ENCODE measurements at regions not wholly inside any gene's neighbourhood (a gene's known extent, or its start where the extent isn't known, plus 50 kb on each side); places are given as distances from the start of the nearest gene placed in this dataset.

GRCh38 chr2:100673691-100674485, 111.1 kb downstream of the PDCL3 start:
- TF ChIP-seq NBN (IDR thresholded peaks at IDR 0.05) (no peak), CHD2 (IDR thresholded peaks at IDR 0.05; ENCODE audit: borderline replicate concordance, low read depth, low read length) (no peak)
- TF ChIP-seq, protein P1, sequence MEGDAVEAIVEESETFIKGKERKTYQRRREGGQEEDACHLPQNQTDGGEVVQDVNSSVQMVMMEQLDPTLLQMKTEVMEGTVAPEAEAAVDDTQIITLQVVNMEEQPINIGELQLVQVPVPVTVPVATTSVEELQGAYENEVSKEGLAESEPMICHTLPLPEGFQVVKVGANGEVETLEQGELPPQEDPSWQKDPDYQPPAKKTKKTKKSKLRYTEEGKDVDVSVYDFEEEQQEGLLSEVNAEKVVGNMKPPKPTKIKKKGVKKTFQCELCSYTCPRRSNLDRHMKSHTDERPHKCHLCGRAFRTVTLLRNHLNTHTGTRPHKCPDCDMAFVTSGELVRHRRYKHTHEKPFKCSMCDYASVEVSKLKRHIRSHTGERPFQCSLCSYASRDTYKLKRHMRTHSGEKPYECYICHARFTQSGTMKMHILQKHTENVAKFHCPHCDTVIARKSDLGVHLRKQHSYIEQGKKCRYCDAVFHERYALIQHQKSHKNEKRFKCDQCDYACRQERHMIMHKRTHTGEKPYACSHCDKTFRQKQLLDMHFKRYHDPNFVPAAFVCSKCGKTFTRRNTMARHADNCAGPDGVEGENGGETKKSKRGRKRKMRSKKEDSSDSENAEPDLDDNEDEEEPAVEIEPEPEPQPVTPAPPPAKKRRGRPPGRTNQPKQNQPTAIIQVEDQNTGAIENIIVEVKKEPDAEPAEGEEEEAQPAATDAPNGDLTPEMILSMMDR (IDR thresholded peaks at IDR 0.05 in 2 of 3, conservative IDR thresholded peaks at IDR 0.05 in 1 of 3; ENCODE audit: control insufficient read depth in 2 of 3, extremely low read depth in 1 of 3, insufficient read depth in 1 of 3, low read depth in 3 of 3, low read length in 3 of 3) = no peak

Data from GM12878 (cell line).